Right atrium auricular region (tissue), 2 donors: ENCODE measurements at regions not wholly inside any gene's neighbourhood (a gene's known extent, or its start where the extent isn't known, plus 50 kb on each side); places are given as distances from the start of the nearest gene placed in this dataset.

Experiments
- DNase-seq: peaks from one replicate; pipeline ENCODE4 v3.0.0-alpha.2; 2019; ENCODE audit warnings: low spot score
- H3K27ac ChIP-seq, 2 donors: fragments of 200-600 bp; sonication (generic); 1 replicate in 1 of 2; 2 replicates in 1 of 2; pipeline ENCODE4 v1.5.1; 2016 to 2019
- H3K27me3 ChIP-seq, 2 donors: fragments of 200-600 bp; sonication (generic); one replicate each; pipeline versions ENCODE4 v1.5.1 to v1.6.0; 2017 to 2019
- H3K36me3 ChIP-seq: fragments of 200-600 bp; sonication (generic); one replicate; pipeline ENCODE4 v1.5.1; 2016
- H3K4me1 ChIP-seq, 2 donors: fragments of 200-600 bp; sonication (generic); one replicate each; pipeline versions ENCODE4 v1.5.1 to v1.6.0; 2017 to 2019
- H3K4me3 ChIP-seq, 2 donors: fragments of 200-600 bp; sonication (generic); 1 replicate in 1 of 2; 2 replicates in 1 of 2; pipeline ENCODE4 v1.5.1; 2017 to 2019; ENCODE audit warnings: mild to moderate bottlenecking in 1 of 2, moderate library complexity in 1 of 2
- H3K9me3 ChIP-seq, 2 donors: fragments of 200-600 bp; sonication (generic); one replicate each; pipeline ENCODE4 v1.5.1; 2019
- CTCF ChIP-seq, 2 donors: fragments of 200-600 bp; sonication (generic); IDR thresholded peaks; one replicate each; pipeline ENCODE4 v1.5.1; 2019; ENCODE audit warnings: antibody characterized with exemption in 2 of 2

- Histone ChIP-seq H3K4me3 (no peak overlapping the region), H3K27me3 (no peaks in the 10 kb centered on the region), H3K4me1 (no peaks in the 10 kb centered on the region), H3K27ac (no peak overlapping the region), H3K9me3 (no peaks in the 10 kb centered on the region), H3K36me3 (no peaks in the 10 kb centered on the region)
- no peak for DNase-seq
- TF ChIP-seq CTCF (IDR thresholded peaks at IDR 0.05), result no peak
Observed at GRCh38 chr2:128618642-128619041, 300.0 kb upstream of the HS6ST1 start.

GRCh38 chr2:128619471-128620325 is 301.0 kb upstream of the HS6ST1 start:
- H3K4me3 ChIP-seq, result no peak overlapping the region
- no peak for DNase-seq
- no peak overlapping the region for H3K27ac ChIP-seq
- no peaks in the 10 kb centered on the region for H3K27me3 ChIP-seq
- H3K36me3 ChIP-seq, result no peaks in the 10 kb centered on the region
- no peaks in the 10 kb centered on the region for H3K9me3 ChIP-seq
- no peak for TF ChIP-seq CTCF (IDR thresholded peaks at IDR 0.05)
- H3K4me1 ChIP-seq, result no peaks in the 10 kb centered on the region

GRCh38 chr2:128621074-128621473 is 302.4 kb upstream of the HS6ST1 start:
- H3K27ac ChIP-seq, result no peak overlapping the region
- TF ChIP-seq CTCF (IDR thresholded peaks at IDR 0.05), result no peak
- no peaks in the 10 kb centered on the region for H3K9me3 ChIP-seq

GRCh38 chr2:128622371-128622770 is 303.7 kb upstream of the HS6ST1 start:
- Histone ChIP-seq H3K27ac (no peak overlapping the region), H3K4me1 (no peaks in the 10 kb centered on the region), H3K9me3 (no peaks in the 10 kb centered on the region), H3K27me3 (no peaks in the 10 kb centered on the region), H3K4me3 (no peak overlapping the region), H3K36me3 (no peaks in the 10 kb centered on the region)
- no peak for DNase-seq
- TF ChIP-seq CTCF (IDR thresholded peaks at IDR 0.05), result no peak

More at GRCh38 chr2:128621074-128621473, 302.4 kb upstream of the HS6ST1 start:
- no peaks in the 10 kb centered on the region for H3K36me3 ChIP-seq
- H3K4me1 ChIP-seq, result no peaks in the 10 kb centered on the region
- DNase-seq, result no peak
- no peaks in the 10 kb centered on the region for H3K27me3 ChIP-seq
- H3K4me3 ChIP-seq, result no peak overlapping the region

- H3K4me1 ChIP-seq, result no peaks in the 10 kb centered on the region
- no peak for DNase-seq
- H3K4me3 ChIP-seq, result no peak overlapping the region
- H3K9me3 ChIP-seq, result no peaks in the 10 kb centered on the region
- H3K36me3 ChIP-seq, result no peaks in the 10 kb centered on the region
- H3K27ac ChIP-seq, result no peak overlapping the region
- TF ChIP-seq CTCF (IDR thresholded peaks at IDR 0.05), result no peak
- H3K27me3 ChIP-seq, result no peaks in the 10 kb centered on the region
Observed at GRCh38 chr2:128622955-128623620, 304.4 kb upstream of the HS6ST1 start.
